ENCODE measurements at regions not wholly inside any gene's neighbourhood (a gene's known extent, or its start where the extent isn't known, plus 50 kb on each side); places are given as distances from the start of the nearest gene placed in this dataset.

- Histone ChIP-seq H3K27ac (no peak overlapping the region), H3K4me1 (no peaks in the 10 kb centered on the region), H3K9me3 (peaks cover 0 to 2% (median 0%) of the 10 kb centered on the region in 12 donors), H3K36me3 (no peaks in the 10 kb centered on the region), H3K4me3 (no peak overlapping the region), H3K27me3 (no peaks in the 10 kb centered on the region)
- ATAC-seq, result no peak
- intact Hi-C loops (cut with DNase I), result no loop called here
- DNase-seq, result no peak
- TF ChIP-seq CTCF (IDR thresholded peaks at IDR 0.05) (no peak), POLR2A (IDR thresholded peaks at IDR 0.05) (no peak)
These were observed 198.4 kb upstream of the ACTRT1 start for GRCh38 chrX:128250621-128251020.

- H3K36me3 ChIP-seq, result no peaks in the 10 kb centered on the region
- TF ChIP-seq POLR2A (IDR thresholded peaks at IDR 0.05) (no peak), CTCF (IDR thresholded peaks at IDR 0.05) (no peak)
- no peak overlapping the region for H3K27ac ChIP-seq
- 73 to 92% (median 78%) methylated on average over 3 of the region's 3 CpGs for WGBS, 4 donors
- no peak overlapping the region for H3K4me3 ChIP-seq
- H3K9me3 ChIP-seq, result peaks cover 0 to 6% (median 0%) of the 10 kb centered on the region in 12 donors
- ATAC-seq (no peak), DNase-seq (no peak)
- intact Hi-C loops (cut with DNase I), result no loop called here
- H3K4me1 ChIP-seq, result no peaks in the 10 kb centered on the region
- no peaks in the 10 kb centered on the region for H3K27me3 ChIP-seq
These were observed 164.2 kb upstream of the ACTRT1 start for GRCh38 chrX:128216364-128216763.

GRCh38 chrX:128165884-128166408 lies 113.7 kb upstream of the ACTRT1 start:
- no peak for ATAC-seq
- no peaks in the 10 kb centered on the region for H3K27me3 ChIP-seq
- no peak overlapping the region for H3K4me3 ChIP-seq
- no peak for DNase-seq
- intact Hi-C loops (cut with DNase I), result no loop called here
- no peaks in the 10 kb centered on the region for H3K4me1 ChIP-seq
- TF ChIP-seq POLR2A (IDR thresholded peaks at IDR 0.05), result no peak
- TF ChIP-seq CTCF (IDR thresholded peaks at IDR 0.05), result no peak
- no peak overlapping the region for H3K27ac ChIP-seq
- WGBS, 4 donors, result 50 to 75% (median 69%) methylated on average over 2 of the region's 2 CpGs
- H3K36me3 ChIP-seq, result no peaks in the 10 kb centered on the region
- peaks cover 0 to 4% (median 0%) of the 10 kb centered on the region in 12 donors for H3K9me3 ChIP-seq

GRCh38 chrX:128156204-128156603 lies 104.0 kb upstream of the ACTRT1 start:
- intact Hi-C loops (cut with DNase I), result no loop called here
- H3K4me3 ChIP-seq, result no peak overlapping the region
- no peaks in the 10 kb centered on the region for H3K36me3 ChIP-seq
- H3K4me1 ChIP-seq, result no peaks in the 10 kb centered on the region
- H3K27me3 ChIP-seq, result no peaks in the 10 kb centered on the region
- peaks cover 0 to 30% (median 3%) of the 10 kb centered on the region in 12 donors for H3K9me3 ChIP-seq
- no peak overlapping the region for H3K27ac ChIP-seq
- TF ChIP-seq CTCF (IDR thresholded peaks at IDR 0.05) (no peak), POLR2A (IDR thresholded peaks at IDR 0.05) (no peak)
- 65 to 71% (median 68%) methylated on average over 4 of the region's 4 CpGs for WGBS, 4 donors
- no peak for DNase-seq
- ATAC-seq, result no peak

Measured in heart left ventricle (tissue), 16 donors.